NB4 (cell line): ENCODE measurements at regions not wholly inside any gene's neighbourhood (a gene's known extent, or its start where the extent isn't known, plus 50 kb on each side); places are given as distances from the start of the nearest gene placed in this dataset.

Source experiments
- DNase-seq: peaks from one replicate; pipeline ENCODE4 v3.0.0; 2010; ENCODE audit warnings: low read depth
- H3K4me3 ChIP-seq: one replicate; pipeline ENCODE4 v1.5.1; 2011; ENCODE audit warnings: mild to moderate bottlenecking, low read depth, low read length, moderate library complexity
- CTCF ChIP-seq: IDR thresholded peaks from one replicate; pipeline ENCODE4 v1.5.1; 2012; ENCODE audit warnings: low read depth, low read length
- MAX ChIP-seq: IDR thresholded peaks from 2 replicates; pipeline ENCODE4 v1.6.1; 2011; ENCODE audit warnings: low read depth, low read length
- MYC ChIP-seq: IDR thresholded peaks from 2 replicates; pipeline ENCODE4 v1.6.1; 2011; ENCODE audit warnings: low read depth, low read length
- POLR2A ChIP-seq: IDR thresholded peaks from 2 replicates; pipeline ENCODE4 v1.6.1; 2011; ENCODE audit warnings: mild to moderate bottlenecking; ENCODE audit not compliant: insufficient read length; ENCODE audit errors: extremely low read depth

- no peak for DNase-seq
- TF ChIP-seq CTCF (no peak), POLR2A (no peak), MAX (no peak), MYC (no peak)
- no peak overlapping the region for H3K4me3 ChIP-seq
Measured at GRCh38 chr21:16568661-16569060, 838.9 kb downstream of the USP25 start.

- no peak for DNase-seq
- TF ChIP-seq MAX, result no peak
- no peak for TF ChIP-seq MYC
- no peak for TF ChIP-seq POLR2A
- no peak for TF ChIP-seq CTCF
- H3K4me3 ChIP-seq, result no peak overlapping the region
Measured at GRCh38 chr21:16569679-16570078, 839.9 kb downstream of the USP25 start.

- no peak for DNase-seq
- TF ChIP-seq CTCF (no peak), MYC (no peak), MAX (no peak), POLR2A (no peak)
- no peak overlapping the region for H3K4me3 ChIP-seq
Measured at GRCh38 chr21:16570171-16570570, 840.4 kb downstream of the USP25 start.

- TF ChIP-seq POLR2A (no peak), CTCF (no peak), MAX (no peak), MYC (no peak)
- DNase-seq, result no peak
- no peak overlapping the region for H3K4me3 ChIP-seq
Measured at GRCh38 chr21:16570856-16571255, 841.1 kb downstream of the USP25 start.

GRCh38 chr21:16571594-16571993, 841.8 kb downstream of the USP25 start:
- TF ChIP-seq POLR2A (no peak), CTCF (no peak), MYC (no peak), MAX (no peak)
- no peak for DNase-seq

GRCh38 chr21:16572032-16572431, 842.2 kb downstream of the USP25 start:
- no peak for TF ChIP-seq CTCF
- no peak for TF ChIP-seq MAX
- no peak for TF ChIP-seq MYC
- no peak for TF ChIP-seq POLR2A
- no peak overlapping the region for H3K4me3 ChIP-seq
- DNase-seq, result no peak

More at GRCh38 chr21:16571594-16571993, 841.8 kb downstream of the USP25 start:
- H3K4me3 ChIP-seq, result no peak overlapping the region
